Astrocyte of the spinal cord (primary cell): ENCODE measurements at regions not wholly inside any gene's neighbourhood (a gene's known extent, or its start where the extent isn't known, plus 50 kb on each side); places are given as distances from the start of the nearest gene placed in this dataset.

Experiments used
- DNase-seq: peaks from one replicate; pipeline ENCODE4 v3.0.0; 2011; ENCODE audit warnings: low read depth, low spot score
- H3K4me3 ChIP-seq: 2 replicates; pipeline ENCODE4 v1.5.1; 2011; ENCODE audit warnings: low read depth, mild to moderate bottlenecking, low read length, moderate library complexity
- CTCF ChIP-seq: IDR thresholded peaks from 2 replicates; pipeline ENCODE4 v1.5.1; 2012; ENCODE audit warnings: low read depth, mild to moderate bottlenecking, low read length, inconsistent platforms
- in situ Hi-C: cut with HindIII; loops from 2 replicates; pipeline ENCODE4 v1.10.0; 2017; ENCODE audit warnings: low sequenced_read_pairs

GRCh38 chr18:70982292-70982691, 693.4 kb downstream of the SOCS6 start:
- in situ Hi-C loops: no loop called here
- TF ChIP-seq CTCF: no peak

GRCh38 chr18:70981400-70982140, 692.7 kb downstream of the SOCS6 start:
- no peak for TF ChIP-seq CTCF
- DNase-seq: no peak
- H3K4me3 ChIP-seq: no peak overlapping the region
- in situ Hi-C loops: no loop called here

More at GRCh38 chr18:70982292-70982691, 693.4 kb downstream of the SOCS6 start:
- DNase-seq: no peak
- H3K4me3 ChIP-seq: no peak overlapping the region

GRCh38 chr18:70973626-70974025, 684.8 kb downstream of the SOCS6 start:
- TF ChIP-seq CTCF: no peak
- DNase-seq: no peak
- H3K4me3 ChIP-seq: no peak overlapping the region
- in situ Hi-C loops: no loop called here

- in situ Hi-C loops: no loop called here
- H3K4me3 ChIP-seq: no peak overlapping the region
- TF ChIP-seq CTCF: no peak
- DNase-seq: no peak
Measured at GRCh38 chr18:70966419-70966818, 677.6 kb downstream of the SOCS6 start.

GRCh38 chr18:70961939-70962338, 673.1 kb downstream of the SOCS6 start:
- DNase-seq: no peak
- H3K4me3 ChIP-seq: no peak overlapping the region
- in situ Hi-C loops: no loop called here
- TF ChIP-seq CTCF: no peak

GRCh38 chr18:70956554-70956953, 667.7 kb downstream of the SOCS6 start:
- TF ChIP-seq CTCF: no peak
- no peak overlapping the region for H3K4me3 ChIP-seq
- in situ Hi-C loops: no loop called here
- DNase-seq: no peak
